Activated CD4-positive, CD25-positive, alpha-beta regulatory T cell treated with anti-CD3 and anti-CD28 coated beads, Interleukin-2, amount 50 U/mL, for 72 hours (primary cell): ENCODE measurements at regions not wholly inside any gene's neighbourhood (a gene's known extent, or its start where the extent isn't known, plus 50 kb on each side); places are given as distances from the start of the nearest gene placed in this dataset.

Experiments
- DNase-seq: peaks from one replicate; pipeline ENCODE4 v3.0.0; 2021

- DNase-seq = no peak
Measured at GRCh38 chr12:107478881-107479280, 206.7 kb upstream of the PWP1 start.

- DNase-seq = no peak
Measured at GRCh38 chr12:107480836-107481608, 204.6 kb upstream of the PWP1 start.

GRCh38 chr12:107484230-107484629 lies 201.4 kb upstream of the PWP1 start:
- DNase-seq = no peak

GRCh38 chr12:107484941-107485340 lies 200.7 kb upstream of the PWP1 start:
- no peak for DNase-seq

- no peak for DNase-seq
Measured at GRCh38 chr12:107485731-107486130, 199.9 kb upstream of the PWP1 start.

GRCh38 chr12:107486140-107486892 lies 199.3 kb upstream of the PWP1 start:
- DNase-seq = no peak

GRCh38 chr12:107487011-107487680 lies 198.5 kb upstream of the PWP1 start:
- DNase-seq = no peak

- no peak for DNase-seq
Measured at GRCh38 chr12:107488666-107489065, 196.9 kb upstream of the PWP1 start.

- no peak for DNase-seq
Measured at GRCh38 chr12:107490010-107490409, 195.6 kb upstream of the PWP1 start.

GRCh38 chr12:107491856-107492255 lies 193.7 kb upstream of the PWP1 start:
- DNase-seq = no peak

- DNase-seq = no peak
Measured at GRCh38 chr12:107492393-107493134, 193.0 kb upstream of the PWP1 start.

GRCh38 chr12:107493135-107493494 lies 192.5 kb upstream of the PWP1 start:
- DNase-seq = no peak

GRCh38 chr12:107493666-107494065 lies 191.9 kb upstream of the PWP1 start:
- DNase-seq = no peak

- no peak for DNase-seq
Measured at GRCh38 chr12:107494331-107494730, 191.3 kb upstream of the PWP1 start.

GRCh38 chr12:107495604-107496003 lies 190.0 kb upstream of the PWP1 start:
- no peak for DNase-seq

GRCh38 chr12:107497231-107497630 lies 188.4 kb upstream of the PWP1 start:
- no peak for DNase-seq

GRCh38 chr12:107500307-107500706 lies 185.3 kb upstream of the PWP1 start:
- DNase-seq = no peak

- no peak for DNase-seq
Measured at GRCh38 chr12:107501681-107502080, 183.9 kb upstream of the PWP1 start.

- no peak for DNase-seq
Measured at GRCh38 chr12:107503129-107503855, 182.3 kb upstream of the PWP1 start.

- DNase-seq = no peak
Measured at GRCh38 chr12:107503887-107504885, 181.4 kb upstream of the PWP1 start.

GRCh38 chr12:107509421-107509820 lies 176.2 kb upstream of the PWP1 start:
- no peak for DNase-seq
